Colonic mucosa (tissue), 4 donors: ENCODE measurements at regions not wholly inside any gene's neighbourhood (a gene's known extent, or its start where the extent isn't known, plus 50 kb on each side); places are given as distances from the start of the nearest gene placed in this dataset.

Source experiments
- DNase-seq: peaks from one replicate; pipeline ENCODE4 v3.0.0-alpha.2; 2020
- H3K27ac ChIP-seq: fragments of 200-600 bp; one replicate; pipeline ENCODE4 v1.8.0; 2021
- H3K27me3 ChIP-seq: fragments of 200-600 bp; one replicate; pipeline ENCODE4 v1.8.0; 2021
- H3K36me3 ChIP-seq: fragments of 200-600 bp; one replicate; pipeline ENCODE4 v1.8.0; 2021
- H3K4me1 ChIP-seq: fragments of 200-600 bp; one replicate; pipeline ENCODE4 v1.8.0; 2021; ENCODE audit warnings: mild to moderate bottlenecking
- H3K4me3 ChIP-seq: fragments of 200-600 bp; one replicate; pipeline ENCODE4 v1.8.0; 2021
- H3K9ac ChIP-seq, 2 donors: one replicate each; pipeline ENCODE4 v1.7.0; 2013; ENCODE audit warnings: control low read depth in 2 of 2, low read depth in 2 of 2, low read length in 2 of 2
- H3K9me3 ChIP-seq: fragments of 200-600 bp; one replicate; pipeline ENCODE4 v1.8.0; 2021
- intact Hi-C: fragments of 100-400 bp; cut with DNase I; formaldehyde crosslinking; loops from one replicate; pipeline ENCODE4 v1.14.1; 2022
- TF ChIP-seq, protein P1 (sequence below): fragments of 200-600 bp; IDR thresholded peaks from one replicate; pipeline ENCODE4 v1.8.0; 2022; ENCODE audit warnings: antibody characterized with exemption, mild to moderate bottlenecking
- donor health status: healthy.
- donor health status: DM: no; HTN: no; CAD: no.
- donor health status: DM: no; HTN: no; CAD: no.

GRCh38 chr14:89000007-89000942 is 175.8 kb downstream of the TTC8 start:
- no peak overlapping the region for H3K27ac ChIP-seq
- H3K27me3 ChIP-seq: no peaks in the 10 kb centered on the region
- no peak overlapping the region for H3K9ac ChIP-seq
- H3K36me3 ChIP-seq: no peaks in the 10 kb centered on the region
- peak; percentile 55 for DNase-seq
- H3K4me3 ChIP-seq: no peak overlapping the region
- intact Hi-C loops: no loop called here
- H3K9me3 ChIP-seq: no peaks in the 10 kb centered on the region
- no peaks in the 10 kb centered on the region for H3K4me1 ChIP-seq
- TF ChIP-seq, protein P1, sequence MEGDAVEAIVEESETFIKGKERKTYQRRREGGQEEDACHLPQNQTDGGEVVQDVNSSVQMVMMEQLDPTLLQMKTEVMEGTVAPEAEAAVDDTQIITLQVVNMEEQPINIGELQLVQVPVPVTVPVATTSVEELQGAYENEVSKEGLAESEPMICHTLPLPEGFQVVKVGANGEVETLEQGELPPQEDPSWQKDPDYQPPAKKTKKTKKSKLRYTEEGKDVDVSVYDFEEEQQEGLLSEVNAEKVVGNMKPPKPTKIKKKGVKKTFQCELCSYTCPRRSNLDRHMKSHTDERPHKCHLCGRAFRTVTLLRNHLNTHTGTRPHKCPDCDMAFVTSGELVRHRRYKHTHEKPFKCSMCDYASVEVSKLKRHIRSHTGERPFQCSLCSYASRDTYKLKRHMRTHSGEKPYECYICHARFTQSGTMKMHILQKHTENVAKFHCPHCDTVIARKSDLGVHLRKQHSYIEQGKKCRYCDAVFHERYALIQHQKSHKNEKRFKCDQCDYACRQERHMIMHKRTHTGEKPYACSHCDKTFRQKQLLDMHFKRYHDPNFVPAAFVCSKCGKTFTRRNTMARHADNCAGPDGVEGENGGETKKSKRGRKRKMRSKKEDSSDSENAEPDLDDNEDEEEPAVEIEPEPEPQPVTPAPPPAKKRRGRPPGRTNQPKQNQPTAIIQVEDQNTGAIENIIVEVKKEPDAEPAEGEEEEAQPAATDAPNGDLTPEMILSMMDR: no peak

DNA sequence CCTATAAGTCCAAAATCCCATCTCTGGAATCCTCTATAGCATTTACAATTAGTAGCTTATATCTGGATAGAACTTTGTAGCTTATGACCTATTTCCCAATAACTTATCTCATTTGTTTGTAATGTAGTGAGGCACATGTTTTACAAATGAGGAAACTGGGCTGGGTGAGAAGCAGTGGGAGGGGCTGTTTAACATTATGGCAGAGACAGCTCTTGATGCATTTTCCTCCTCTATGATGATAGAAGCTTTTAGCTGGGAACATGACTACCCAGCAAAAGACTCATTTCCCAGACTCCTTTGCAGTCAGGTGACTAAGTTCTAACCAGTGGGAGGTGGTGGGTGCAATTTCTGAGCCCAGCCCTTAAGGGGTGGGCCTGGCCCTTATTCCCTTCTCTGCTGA is 179.7 kb downstream of the TTC8 start:
- H3K36me3 ChIP-seq: no peaks in the 10 kb centered on the region
- H3K27me3 ChIP-seq: no peaks in the 10 kb centered on the region
- DNase-seq: no peak
- H3K9ac ChIP-seq: no peak overlapping the region
- TF ChIP-seq, protein P1: no peak
- no peak overlapping the region for H3K27ac ChIP-seq
- no peaks in the 10 kb centered on the region for H3K9me3 ChIP-seq
- no peaks in the 10 kb centered on the region for H3K4me1 ChIP-seq
- intact Hi-C loops: no loop called here
- no peak overlapping the region for H3K4me3 ChIP-seq

DNA sequence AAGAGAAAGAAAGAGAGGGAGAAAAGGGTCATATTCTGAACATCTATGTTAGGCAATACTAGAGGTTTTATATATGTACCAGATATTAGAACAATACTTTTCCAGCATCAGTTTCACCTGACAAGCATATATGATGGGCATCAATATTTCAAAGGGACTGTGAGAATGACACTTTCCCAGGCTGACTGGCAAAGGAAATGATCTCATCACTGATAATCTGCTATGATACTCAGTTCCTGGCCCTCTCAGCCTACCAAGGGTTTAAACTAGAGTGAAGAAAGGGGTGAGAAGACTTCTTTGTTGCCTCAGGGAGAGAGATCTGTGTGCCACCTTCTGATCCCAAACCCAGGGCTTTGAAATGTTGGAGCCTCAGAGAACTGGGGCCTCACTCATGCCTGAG is 183.5 kb downstream of the TTC8 start:
- H3K27ac ChIP-seq: no peak overlapping the region
- DNase-seq: no peak
- no peak overlapping the region for H3K9ac ChIP-seq
- H3K27me3 ChIP-seq: no peaks in the 10 kb centered on the region
- H3K4me1 ChIP-seq: no peaks in the 10 kb centered on the region
- no peaks in the 10 kb centered on the region for H3K9me3 ChIP-seq
- no peak overlapping the region for H3K4me3 ChIP-seq
- TF ChIP-seq, protein P1: no peak
- intact Hi-C loops: no loop called here
- H3K36me3 ChIP-seq: no peaks in the 10 kb centered on the region

DNA sequence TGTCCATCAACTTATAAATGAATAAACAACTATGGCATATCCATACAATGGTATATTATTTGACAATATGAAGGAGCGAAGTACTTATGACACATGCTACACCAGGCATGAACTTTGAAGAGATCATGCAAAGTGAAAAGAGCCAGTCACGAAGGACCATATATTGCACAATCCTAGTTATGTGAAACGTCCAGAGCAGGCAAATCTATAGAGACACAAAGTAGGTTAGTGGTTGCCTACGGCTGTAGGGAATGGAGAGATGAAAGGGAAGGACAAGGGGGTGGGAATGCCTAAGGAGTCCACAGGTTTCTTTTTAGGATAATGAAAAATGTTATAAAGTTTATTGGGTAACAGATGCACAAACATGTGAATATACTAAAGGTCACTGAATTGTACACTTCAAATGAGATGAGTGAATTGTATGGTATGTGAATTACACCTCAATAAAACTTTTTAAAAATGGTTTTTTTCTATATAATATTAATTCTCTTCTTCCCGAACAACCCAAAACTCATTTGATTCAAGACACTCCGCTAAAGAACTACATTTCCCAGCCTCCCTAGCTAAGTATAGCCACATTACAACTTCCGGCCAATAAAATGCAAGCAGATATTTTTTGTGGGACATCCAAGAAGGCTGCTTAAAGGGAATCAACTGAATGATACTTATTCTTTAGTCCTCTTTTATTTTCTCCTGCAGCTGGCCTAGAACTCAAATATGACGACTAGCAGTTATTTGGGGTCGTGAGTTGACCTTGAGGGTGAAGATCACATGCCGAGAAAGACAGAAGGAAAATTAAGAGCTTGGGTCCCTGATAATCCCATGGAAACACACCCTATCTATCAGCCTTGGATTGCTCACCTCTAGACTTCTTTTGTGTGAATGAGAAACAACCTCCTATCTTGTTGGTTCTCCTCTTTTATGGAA is 187.2 kb downstream of the TTC8 start:
- peak overlapping the region; percentile 50 for H3K27ac ChIP-seq
- H3K36me3 ChIP-seq: no peaks in the 10 kb centered on the region
- no peaks in the 10 kb centered on the region for H3K27me3 ChIP-seq
- no peaks in the 10 kb centered on the region for H3K9me3 ChIP-seq
- TF ChIP-seq, protein P1: no peak
- no peaks in the 10 kb centered on the region for H3K4me1 ChIP-seq
- intact Hi-C loops: loop anchor here (5.0 kb wide), 2 partner anchors 94 to 344 kb away; no protein-coding TSS in a partner anchor
- H3K4me3 ChIP-seq: peak overlapping the region; percentile 15
- H3K9ac ChIP-seq: peak overlapping the region in 1 of 2 donors; percentile 12
- peak; percentile 32 for DNase-seq

- intact Hi-C loops: loop anchor here (5.0 kb wide), 2 partner anchors 95 to 345 kb away; no protein-coding TSS in a partner anchor
- peak; percentile 46 for DNase-seq
- Histone ChIP-seq H3K9ac (peak overlapping the region in 1 of 2 donors; percentile 12), H3K9me3 (no peaks in the 10 kb centered on the region), H3K4me1 (no peaks in the 10 kb centered on the region), H3K27me3 (no peaks in the 10 kb centered on the region), H3K4me3 (peak overlapping the region; percentile 15), H3K36me3 (no peaks in the 10 kb centered on the region), H3K27ac (peak overlapping the region; percentile 50)
- TF ChIP-seq, protein P1: no peak
Observed at GRCh38 chr14:89012282-89013097, 188.0 kb downstream of the TTC8 start.
